AG04449 (cell line): ENCODE measurements at regions not wholly inside any gene's neighbourhood (a gene's known extent, or its start where the extent isn't known, plus 50 kb on each side); places are given as distances from the start of the nearest gene placed in this dataset.
"Not testable (repeated sequence)": the region's sequence is repeated elsewhere in the genome, so short reads cannot be mapped to it uniquely, and the experiment has no call there.

ENCODE experiments used
- CTCF ChIA-PET: fragments of 350-600 bp; formaldehyde crosslinking; extraction: SDS; loops from one replicate; lab custom pipeline; 2021; ENCODE audit warnings: antibody characterized with exemption; lab: Yijun Ruan, JAX
- POLR2A ChIA-PET: fragments of 400-600, 350-600 bp; formaldehyde crosslinking; extraction: SDS; loops from one replicate; lab custom pipeline; 2020; ENCODE audit warnings: antibody characterized with exemption, inconsistent platforms; lab: Yijun Ruan, JAX
- DNase-seq: peaks from one replicate; pipeline ENCODE4 v3.0.0-alpha.2; 2010; ENCODE audit warnings: low read depth, low spot score
- H3K4me3 ChIP-seq: 2 replicates; pipeline ENCODE4 v1.5.1; 2011; ENCODE audit warnings: low read depth, mild to moderate bottlenecking, control low read depth, low read length
- CTCF ChIP-seq: IDR thresholded peaks from one replicate; pipeline ENCODE4 v1.5.1; 2011; ENCODE audit warnings: mild to moderate bottlenecking, moderate library complexity, low read length, control low read depth, inconsistent platforms; ENCODE audit not compliant: insufficient read depth; ENCODE audit errors: missing control alignments

- no peak overlapping the region for H3K4me3 ChIP-seq
- POLR2A ChIA-PET: no interaction called here
- no peak for TF ChIP-seq CTCF
- CTCF ChIA-PET: no interaction called here
- no peak for DNase-seq
Measured at GRCh38 chr14:106390401-106390800, 864.0 kb downstream of the TMEM121 start.

- CTCF ChIA-PET: no interaction called here
- TF ChIP-seq CTCF: no peak
- H3K4me3 ChIP-seq: no peak overlapping the region
- POLR2A ChIA-PET: no interaction called here
- no peak for DNase-seq
Measured at GRCh38 chr14:106390947-106391346, 864.6 kb downstream of the TMEM121 start.

DNA sequence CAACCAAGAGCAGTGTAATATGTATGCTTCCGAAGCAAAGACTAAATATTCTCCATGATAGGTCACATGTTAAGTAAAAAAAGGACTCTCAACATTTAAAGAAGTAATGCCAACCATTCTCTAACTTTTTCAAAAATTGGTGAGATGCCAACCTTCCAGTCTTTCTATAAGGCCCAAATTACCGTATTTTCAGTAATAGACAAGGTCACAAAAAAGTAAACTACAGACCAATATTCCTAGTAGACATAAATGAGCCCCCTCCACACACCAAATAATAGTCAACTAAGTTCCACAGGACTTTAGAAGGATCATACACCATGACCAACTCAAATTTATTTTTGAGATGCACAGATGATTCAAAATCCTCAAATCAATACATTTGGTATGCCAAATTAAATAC lies 867.4 kb downstream of the TMEM121 start:
- TF ChIP-seq CTCF: no peak
- no peak for DNase-seq
- no peak overlapping the region for H3K4me3 ChIP-seq
- POLR2A ChIA-PET: no interaction called here
- CTCF ChIA-PET: no interaction called here

GRCh38 chr14:106395456-106396050 lies 869.2 kb downstream of the TMEM121 start:
- DNase-seq: no peak
- no peak for TF ChIP-seq CTCF
- no peak overlapping the region for H3K4me3 ChIP-seq
- ChIA-PET CTCF (no interaction called here), POLR2A (no interaction called here)

GRCh38 chr14:106396999-106397398 lies 870.6 kb downstream of the TMEM121 start:
- POLR2A ChIA-PET: no interaction called here
- DNase-seq: no peak
- no peak overlapping the region for H3K4me3 ChIP-seq
- no peak for TF ChIP-seq CTCF
- CTCF ChIA-PET: no interaction called here

DNA sequence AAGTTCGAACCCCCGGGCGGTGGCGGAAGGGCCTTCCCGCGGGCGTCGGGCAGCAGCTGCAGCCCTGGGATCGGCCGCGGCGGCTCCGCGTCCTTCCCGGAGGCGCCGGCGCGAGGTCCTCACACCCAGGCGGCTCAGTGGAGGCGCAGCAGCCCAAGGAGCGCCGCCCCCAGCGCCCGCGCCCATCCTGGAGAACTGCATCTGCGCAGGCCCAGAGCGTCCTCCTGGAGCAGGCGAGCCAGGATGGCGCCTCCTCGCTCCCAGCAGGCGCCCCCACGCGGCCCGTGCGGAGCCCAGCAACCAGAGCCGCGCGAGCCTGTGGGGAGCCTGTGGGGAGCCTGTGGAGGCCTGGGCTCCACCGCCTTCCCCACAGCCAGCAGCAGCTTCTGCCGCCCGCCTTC lies 872.5 kb downstream of the TMEM121 start:
- CTCF ChIA-PET, POLR2A ChIA-PET, H3K4me3 ChIP-seq, DNase-seq: not testable (repeated sequence)

DNA sequence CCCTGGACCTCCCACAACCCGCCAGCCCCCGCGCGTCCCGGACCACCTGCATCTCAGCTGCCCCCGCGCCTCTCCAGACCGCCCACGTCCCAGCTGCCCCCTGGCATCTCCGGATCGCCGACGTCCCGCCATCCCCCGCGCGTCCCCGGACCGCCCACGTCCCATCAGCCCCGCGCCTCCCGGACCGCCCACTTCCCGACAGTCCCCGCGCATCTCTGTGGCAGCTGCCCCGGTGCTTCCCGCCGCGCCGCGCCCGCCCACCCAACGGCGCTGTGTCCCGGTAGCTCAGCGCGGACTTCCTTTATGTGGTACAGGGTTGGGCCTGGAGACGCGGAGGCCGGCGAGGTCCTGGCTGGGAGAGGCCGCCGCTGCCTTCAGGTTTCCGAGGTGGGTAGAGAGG lies 874.9 kb downstream of the TMEM121 start:
- H3K4me3 ChIP-seq, CTCF ChIA-PET, POLR2A ChIA-PET, DNase-seq: not testable (repeated sequence)

DNA sequence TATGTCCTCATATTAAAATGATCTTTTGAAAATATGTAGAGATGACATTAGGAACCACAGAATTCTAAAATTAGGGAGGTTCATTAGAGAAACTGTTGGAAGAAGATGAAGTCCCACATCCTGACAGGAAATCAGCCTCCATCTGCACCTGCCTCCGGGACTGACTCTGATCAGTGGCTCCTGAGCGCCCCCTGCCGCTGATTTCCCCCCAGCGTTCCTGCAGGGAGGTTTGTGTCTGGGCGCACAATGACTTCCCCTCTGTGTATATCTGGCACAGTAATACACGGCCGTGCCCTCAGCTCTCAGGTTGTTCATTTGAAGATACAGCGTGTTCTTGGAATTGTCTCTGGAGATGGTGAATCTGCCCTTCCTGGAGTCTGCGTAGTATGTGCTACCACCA lies 883.8 kb downstream of the TMEM121 start:
- H3K4me3 ChIP-seq, POLR2A ChIA-PET, DNase-seq, CTCF ChIA-PET: not testable (repeated sequence)
